ENCODE measurements at regions not wholly inside any gene's neighbourhood (a gene's known extent, or its start where the extent isn't known, plus 50 kb on each side); places are given as distances from the start of the nearest gene placed in this dataset.

DNA sequence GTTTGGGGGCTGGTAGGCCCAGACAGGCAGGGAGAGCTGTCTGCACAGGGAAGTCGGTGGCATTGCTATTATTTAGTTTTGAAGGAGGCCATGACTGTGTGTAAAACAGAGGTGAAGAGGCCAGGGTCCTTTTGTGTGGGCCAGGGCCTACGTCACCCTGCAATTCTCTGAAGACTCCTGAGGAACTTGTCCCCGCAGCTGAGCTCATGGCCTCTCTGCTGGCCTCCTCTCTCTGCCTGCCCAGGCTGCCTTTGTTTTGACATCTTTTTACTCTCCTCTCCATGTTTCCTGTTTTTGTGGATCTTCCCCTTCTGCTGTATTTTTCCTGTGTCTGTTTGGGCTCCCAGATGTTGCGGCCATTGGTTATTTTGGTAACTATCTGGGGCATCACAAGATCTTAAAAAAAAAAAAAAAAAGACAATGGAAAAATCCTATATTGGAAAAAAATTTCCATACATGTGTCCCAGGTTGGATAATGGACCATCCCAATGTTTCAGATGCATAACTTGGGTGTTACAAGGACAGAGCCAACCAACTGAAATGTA lies 280.7 kb downstream of the RPS6KC1 start:
- CTCF ChIA-PET = no interaction called here
- intact Hi-C loops (cut with micrococcal nuclease; ENCODE audit: unreplicated experiment) (no loop called here), in situ Hi-C loops (cut with HindIII; ENCODE audit: low pct_unique_long_range_greater_than_20kb, low sequenced_read_pairs) (no loop called here)
- Histone ChIP-seq H3K36me3 (ENCODE audit: control insufficient read depth, insufficient read depth, low read length) (no peaks in the 10 kb centered on the region), H3K4me1 (ENCODE audit: control insufficient read depth, insufficient read depth, low read length) (no peaks in the 10 kb centered on the region), H3K9me3 (ENCODE audit: control insufficient read depth, insufficient read depth, low read depth, low read length) (no peaks in the 10 kb centered on the region), H3K27me3 (ENCODE audit: control insufficient read depth, insufficient read depth, low read length) (no peaks in the 10 kb centered on the region), H3K27ac (ENCODE audit: low read length) (no peak overlapping the region), H3K4me3 (ENCODE audit: low read depth in 2 of 2, low read length in 2 of 2) (no peak overlapping the region)
- no TSS peak for BruUV-seq (replicated peaks)
- POLR2A ChIA-PET = no interaction called here
- no peak for ATAC-seq
- TF ChIP-seq SIN3A (IDR thresholded peaks at IDR 0.05; ENCODE audit: borderline replicate concordance, insufficient read depth, low read depth, low read length) = no peak
- no peak for TF ChIP-seq POLR2AphosphoS5 (IDR thresholded peaks at IDR 0.05; ENCODE audit: low read depth, low read length)
- no peak for DNase-seq (ENCODE audit: low read depth, low spot score)

DNA sequence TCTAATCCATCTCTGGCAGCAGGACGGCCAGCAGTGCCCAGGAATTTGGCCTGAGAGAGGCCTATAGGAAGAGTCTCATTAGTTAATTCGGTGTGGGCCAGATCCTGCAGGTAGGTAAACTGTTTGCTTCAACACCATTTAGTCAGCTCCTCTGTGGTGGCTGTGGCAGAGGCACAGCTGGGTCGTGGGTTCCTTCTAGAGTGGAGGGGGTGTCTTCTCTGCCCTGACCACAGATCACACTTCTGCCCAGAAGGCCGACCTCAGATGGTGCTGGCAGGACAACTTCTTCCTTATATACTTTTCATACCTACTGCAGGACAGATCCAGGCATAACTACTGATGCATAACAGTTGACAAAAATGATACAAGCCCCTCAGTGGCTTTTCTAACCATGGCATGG lies 281.4 kb downstream of the RPS6KC1 start:
- intact Hi-C loops (cut with micrococcal nuclease; ENCODE audit: unreplicated experiment) = no loop called here
- DNase-seq (ENCODE audit: low read depth, low spot score) (no peak), ATAC-seq (no peak)
- Histone ChIP-seq H3K27ac (ENCODE audit: low read length) (no peak overlapping the region), H3K36me3 (ENCODE audit: control insufficient read depth, insufficient read depth, low read length) (no peaks in the 10 kb centered on the region), H3K9me3 (ENCODE audit: control insufficient read depth, insufficient read depth, low read depth, low read length) (no peaks in the 10 kb centered on the region), H3K27me3 (ENCODE audit: control insufficient read depth, insufficient read depth, low read length) (no peaks in the 10 kb centered on the region), H3K4me1 (ENCODE audit: control insufficient read depth, insufficient read depth, low read length) (no peaks in the 10 kb centered on the region), H3K4me3 (ENCODE audit: low read depth in 2 of 2, low read length in 2 of 2) (no peak overlapping the region)
- ChIA-PET POLR2A (no interaction called here), CTCF (no interaction called here)
- BruUV-seq (replicated peaks) = no TSS peak
- in situ Hi-C loops (cut with HindIII; ENCODE audit: low pct_unique_long_range_greater_than_20kb, low sequenced_read_pairs) = no loop called here
- TF ChIP-seq SIN3A (IDR thresholded peaks at IDR 0.05; ENCODE audit: borderline replicate concordance, insufficient read depth, low read depth, low read length) = no peak

DNA sequence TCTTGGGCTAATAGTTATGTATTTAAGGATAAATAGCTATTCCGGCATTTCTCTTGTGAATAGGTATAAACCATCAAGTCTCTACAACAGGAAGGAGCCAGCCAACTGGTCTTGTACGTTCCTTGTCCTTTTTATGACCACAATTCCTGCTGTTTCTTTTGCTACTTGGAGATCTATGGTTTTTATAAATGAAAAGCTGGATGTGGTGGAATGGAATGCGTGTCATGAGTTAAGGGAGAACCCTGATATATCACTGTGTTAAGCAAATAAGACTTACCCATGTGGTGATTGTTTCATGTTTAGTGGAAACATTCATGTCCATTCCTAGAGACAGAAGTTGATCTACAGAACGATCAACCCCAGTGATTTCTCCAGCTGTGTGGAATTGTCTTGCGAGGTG lies 282.1 kb downstream of the RPS6KC1 start:
- H3K27me3 ChIP-seq (ENCODE audit: control insufficient read depth, insufficient read depth, low read length) = no peaks in the 10 kb centered on the region

More for the DNA sequence above, 282.1 kb downstream of the RPS6KC1 start:
- DNase-seq (ENCODE audit: low read depth, low spot score) (no peak), ATAC-seq (no peak)
- Histone ChIP-seq H3K4me3 (ENCODE audit: low read depth in 2 of 2, low read length in 2 of 2) (no peak overlapping the region), H3K4me1 (ENCODE audit: control insufficient read depth, insufficient read depth, low read length) (no peaks in the 10 kb centered on the region), H3K27ac (ENCODE audit: low read length) (no peak overlapping the region), H3K9me3 (ENCODE audit: control insufficient read depth, insufficient read depth, low read depth, low read length) (no peaks in the 10 kb centered on the region), H3K36me3 (ENCODE audit: control insufficient read depth, insufficient read depth, low read length) (no peaks in the 10 kb centered on the region)
- TF ChIP-seq SIN3A (IDR thresholded peaks at IDR 0.05; ENCODE audit: borderline replicate concordance, insufficient read depth, low read depth, low read length) = no peak
- TF ChIP-seq, protein P1, sequence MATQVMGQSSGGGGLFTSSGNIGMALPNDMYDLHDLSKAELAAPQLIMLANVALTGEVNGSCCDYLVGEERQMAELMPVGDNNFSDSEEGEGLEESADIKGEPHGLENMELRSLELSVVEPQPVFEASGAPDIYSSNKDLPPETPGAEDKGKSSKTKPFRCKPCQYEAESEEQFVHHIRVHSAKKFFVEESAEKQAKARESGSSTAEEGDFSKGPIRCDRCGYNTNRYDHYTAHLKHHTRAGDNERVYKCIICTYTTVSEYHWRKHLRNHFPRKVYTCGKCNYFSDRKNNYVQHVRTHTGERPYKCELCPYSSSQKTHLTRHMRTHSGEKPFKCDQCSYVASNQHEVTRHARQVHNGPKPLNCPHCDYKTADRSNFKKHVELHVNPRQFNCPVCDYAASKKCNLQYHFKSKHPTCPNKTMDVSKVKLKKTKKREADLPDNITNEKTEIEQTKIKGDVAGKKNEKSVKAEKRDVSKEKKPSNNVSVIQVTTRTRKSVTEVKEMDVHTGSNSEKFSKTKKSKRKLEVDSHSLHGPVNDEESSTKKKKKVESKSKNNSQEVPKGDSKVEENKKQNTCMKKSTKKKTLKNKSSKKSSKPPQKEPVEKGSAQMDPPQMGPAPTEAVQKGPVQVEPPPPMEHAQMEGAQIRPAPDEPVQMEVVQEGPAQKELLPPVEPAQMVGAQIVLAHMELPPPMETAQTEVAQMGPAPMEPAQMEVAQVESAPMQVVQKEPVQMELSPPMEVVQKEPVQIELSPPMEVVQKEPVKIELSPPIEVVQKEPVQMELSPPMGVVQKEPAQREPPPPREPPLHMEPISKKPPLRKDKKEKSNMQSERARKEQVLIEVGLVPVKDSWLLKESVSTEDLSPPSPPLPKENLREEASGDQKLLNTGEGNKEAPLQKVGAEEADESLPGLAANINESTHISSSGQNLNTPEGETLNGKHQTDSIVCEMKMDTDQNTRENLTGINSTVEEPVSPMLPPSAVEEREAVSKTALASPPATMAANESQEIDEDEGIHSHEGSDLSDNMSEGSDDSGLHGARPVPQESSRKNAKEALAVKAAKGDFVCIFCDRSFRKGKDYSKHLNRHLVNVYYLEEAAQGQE (IDR thresholded peaks at IDR 0.05; ENCODE audit: insufficient read depth in 1 of 2, low read depth in 2 of 2, low read length in 1 of 2) = no peak
- TF ChIP-seq, protein P2, sequence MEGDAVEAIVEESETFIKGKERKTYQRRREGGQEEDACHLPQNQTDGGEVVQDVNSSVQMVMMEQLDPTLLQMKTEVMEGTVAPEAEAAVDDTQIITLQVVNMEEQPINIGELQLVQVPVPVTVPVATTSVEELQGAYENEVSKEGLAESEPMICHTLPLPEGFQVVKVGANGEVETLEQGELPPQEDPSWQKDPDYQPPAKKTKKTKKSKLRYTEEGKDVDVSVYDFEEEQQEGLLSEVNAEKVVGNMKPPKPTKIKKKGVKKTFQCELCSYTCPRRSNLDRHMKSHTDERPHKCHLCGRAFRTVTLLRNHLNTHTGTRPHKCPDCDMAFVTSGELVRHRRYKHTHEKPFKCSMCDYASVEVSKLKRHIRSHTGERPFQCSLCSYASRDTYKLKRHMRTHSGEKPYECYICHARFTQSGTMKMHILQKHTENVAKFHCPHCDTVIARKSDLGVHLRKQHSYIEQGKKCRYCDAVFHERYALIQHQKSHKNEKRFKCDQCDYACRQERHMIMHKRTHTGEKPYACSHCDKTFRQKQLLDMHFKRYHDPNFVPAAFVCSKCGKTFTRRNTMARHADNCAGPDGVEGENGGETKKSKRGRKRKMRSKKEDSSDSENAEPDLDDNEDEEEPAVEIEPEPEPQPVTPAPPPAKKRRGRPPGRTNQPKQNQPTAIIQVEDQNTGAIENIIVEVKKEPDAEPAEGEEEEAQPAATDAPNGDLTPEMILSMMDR (IDR thresholded peaks at IDR 0.05) = no peak
- TF ChIP-seq TCF7L2 (IDR thresholded peaks at IDR 0.05; ENCODE audit: low read depth, low read length) = no peak
- BruUV-seq (replicated peaks) = no TSS peak
- ChIA-PET POLR2A (no interaction called here), CTCF (no interaction called here)
- in situ Hi-C loops (cut with HindIII; ENCODE audit: low pct_unique_long_range_greater_than_20kb, low sequenced_read_pairs) (no loop called here), intact Hi-C loops (cut with micrococcal nuclease; ENCODE audit: unreplicated experiment) (no loop called here)

All from Panc1 (cell line).